ENCODE measurements at regions not wholly inside any gene's neighbourhood (a gene's known extent, or its start where the extent isn't known, plus 50 kb on each side); places are given as distances from the start of the nearest gene placed in this dataset.
"Not testable (repeated sequence)": the region's sequence is repeated elsewhere in the genome, so short reads cannot be mapped to it uniquely, and the experiment has no call there.

- no peak for DNase-seq
Observed at GRCh38 chr13:46463719-46464118, 76.7 kb upstream of the RUBCNL start.

- DNase-seq = not testable (repeated sequence)
Observed at GRCh38 chr13:46460223-46460622, 73.2 kb upstream of the RUBCNL start.

GRCh38 chr13:46457255-46457654, 70.2 kb upstream of the RUBCNL start:
- DNase-seq = not testable (repeated sequence)

- not testable (repeated sequence) for DNase-seq
Observed at GRCh38 chr13:46455924-46456323, 68.9 kb upstream of the RUBCNL start.

GRCh38 chr13:46451145-46451544, 64.1 kb upstream of the RUBCNL start:
- DNase-seq = not testable (repeated sequence)

- DNase-seq = not testable (repeated sequence)
Observed at GRCh38 chr13:46449949-46450348, 62.9 kb upstream of the RUBCNL start.

- DNase-seq = not testable (repeated sequence)
Observed at GRCh38 chr13:46448148-46448547, 61.1 kb upstream of the RUBCNL start.

GRCh38 chr13:46437808-46438404, 50.9 kb upstream of the RUBCNL start:
- DNase-seq = not testable (repeated sequence)

Measured in kidney glomerular epithelial cell (primary cell).